ENCODE measurements at regions not wholly inside any gene's neighbourhood (a gene's known extent, or its start where the extent isn't known, plus 50 kb on each side); places are given as distances from the start of the nearest gene placed in this dataset.

- TF ChIP-seq POLR2A (IDR thresholded peaks at IDR 0.05) (no peak), CTCF (IDR thresholded peaks at IDR 0.05) (no peak), EP300 (IDR thresholded peaks at IDR 0.05) (no peak)
Measured at GRCh38 chr21:23899561-23899960, 1707.7 kb downstream of the MRPL39 start.
